Loucy (cell line): ENCODE measurements at regions not wholly inside any gene's neighbourhood (a gene's known extent, or its start where the extent isn't known, plus 50 kb on each side); places are given as distances from the start of the nearest gene placed in this dataset.

Experiments used
- EZH2phosphoT487 ChIP-seq: fragments of 200-600 bp; IDR thresholded peaks from 2 replicates; pipeline ENCODE4 v1.6.1; 2018; ENCODE audit warnings: antibody characterized with exemption, mild to moderate bottlenecking, moderate library complexity, borderline replicate concordance
- TF ChIP-seq, protein P1 (sequence below): fragments of 200-600 bp; sonication (generic); conservative IDR thresholded peaks from 2 replicates; pipeline ENCODE4 v1.5.1; 2014; ENCODE audit warnings: mild to moderate bottlenecking, antibody characterized with exemption, low read length

DNA sequence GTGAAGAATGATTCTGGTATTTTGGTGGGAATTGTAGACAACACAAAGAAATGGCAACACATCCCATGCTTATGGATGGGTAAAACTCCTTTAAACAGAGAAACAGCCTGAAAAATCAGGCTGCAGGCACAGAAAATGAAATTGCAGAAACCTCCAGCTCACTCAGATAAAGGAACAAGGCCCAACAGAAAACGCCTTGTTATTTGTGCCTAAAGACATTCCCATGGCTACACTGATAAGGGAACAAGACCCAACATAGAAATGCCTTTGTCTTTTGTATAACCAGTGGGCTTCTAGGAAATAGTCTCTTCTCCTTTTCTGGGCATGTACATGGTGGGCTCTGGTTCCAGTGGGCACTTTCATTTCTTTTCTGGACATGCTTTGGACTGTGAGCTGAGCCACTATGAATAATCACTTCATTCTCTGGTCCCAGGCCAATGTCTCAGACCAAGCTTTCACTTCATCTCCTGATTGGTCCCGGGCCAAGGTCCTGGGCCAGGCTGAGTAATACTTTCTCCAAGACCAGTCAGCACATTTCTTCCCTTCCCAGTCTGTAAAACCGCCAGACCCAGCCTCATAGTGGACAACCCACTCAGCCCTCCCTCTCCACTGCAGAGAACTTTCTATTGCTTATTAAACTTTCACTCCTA lies 160.5 kb downstream of the TBX22 start:
- TF ChIP-seq, protein P1, sequence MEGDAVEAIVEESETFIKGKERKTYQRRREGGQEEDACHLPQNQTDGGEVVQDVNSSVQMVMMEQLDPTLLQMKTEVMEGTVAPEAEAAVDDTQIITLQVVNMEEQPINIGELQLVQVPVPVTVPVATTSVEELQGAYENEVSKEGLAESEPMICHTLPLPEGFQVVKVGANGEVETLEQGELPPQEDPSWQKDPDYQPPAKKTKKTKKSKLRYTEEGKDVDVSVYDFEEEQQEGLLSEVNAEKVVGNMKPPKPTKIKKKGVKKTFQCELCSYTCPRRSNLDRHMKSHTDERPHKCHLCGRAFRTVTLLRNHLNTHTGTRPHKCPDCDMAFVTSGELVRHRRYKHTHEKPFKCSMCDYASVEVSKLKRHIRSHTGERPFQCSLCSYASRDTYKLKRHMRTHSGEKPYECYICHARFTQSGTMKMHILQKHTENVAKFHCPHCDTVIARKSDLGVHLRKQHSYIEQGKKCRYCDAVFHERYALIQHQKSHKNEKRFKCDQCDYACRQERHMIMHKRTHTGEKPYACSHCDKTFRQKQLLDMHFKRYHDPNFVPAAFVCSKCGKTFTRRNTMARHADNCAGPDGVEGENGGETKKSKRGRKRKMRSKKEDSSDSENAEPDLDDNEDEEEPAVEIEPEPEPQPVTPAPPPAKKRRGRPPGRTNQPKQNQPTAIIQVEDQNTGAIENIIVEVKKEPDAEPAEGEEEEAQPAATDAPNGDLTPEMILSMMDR: no peak
- no peak for TF ChIP-seq EZH2phosphoT487
